ENCODE measurements at regions not wholly inside any gene's neighbourhood (a gene's known extent, or its start where the extent isn't known, plus 50 kb on each side); places are given as distances from the start of the nearest gene placed in this dataset.

DNA sequence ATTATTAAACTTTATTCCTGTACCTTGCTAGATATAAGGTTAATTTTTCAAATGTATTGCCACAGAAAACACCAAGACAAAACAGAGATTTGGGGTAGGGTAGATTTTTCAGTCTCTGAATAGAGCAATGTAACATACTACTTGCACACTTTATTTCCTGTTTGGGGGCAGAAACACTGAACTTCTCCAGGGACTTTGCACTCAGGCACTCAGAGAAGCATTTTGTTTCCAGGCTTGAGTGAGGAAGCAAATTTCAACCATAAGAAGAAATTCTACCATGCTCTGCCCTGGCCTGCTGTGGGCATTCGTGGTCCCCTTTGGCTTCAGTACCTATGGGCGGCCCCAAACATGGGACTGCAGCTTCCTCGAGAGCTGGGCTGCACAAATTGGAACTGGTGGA lies 399.1 kb downstream of the DAD1 start:
- H3K4me3 ChIP-seq (ENCODE audit: low read depth in 1 of 3, low read length in 3 of 3), result no peak overlapping the region
- no peaks in the 10 kb centered on the region for H3K9me3 ChIP-seq (ENCODE audit: control insufficient read depth in 4 of 4, low read length in 3 of 4)
- WGBS, result 88% methylated on average over 3 of the region's 3 CpGs
- TF ChIP-seq, protein P1, sequence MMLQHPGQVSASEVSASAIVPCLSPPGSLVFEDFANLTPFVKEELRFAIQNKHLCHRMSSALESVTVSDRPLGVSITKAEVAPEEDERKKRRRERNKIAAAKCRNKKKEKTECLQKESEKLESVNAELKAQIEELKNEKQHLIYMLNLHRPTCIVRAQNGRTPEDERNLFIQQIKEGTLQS (IDR thresholded peaks at IDR 0.05), result no peak
- TF ChIP-seq, protein P2, sequence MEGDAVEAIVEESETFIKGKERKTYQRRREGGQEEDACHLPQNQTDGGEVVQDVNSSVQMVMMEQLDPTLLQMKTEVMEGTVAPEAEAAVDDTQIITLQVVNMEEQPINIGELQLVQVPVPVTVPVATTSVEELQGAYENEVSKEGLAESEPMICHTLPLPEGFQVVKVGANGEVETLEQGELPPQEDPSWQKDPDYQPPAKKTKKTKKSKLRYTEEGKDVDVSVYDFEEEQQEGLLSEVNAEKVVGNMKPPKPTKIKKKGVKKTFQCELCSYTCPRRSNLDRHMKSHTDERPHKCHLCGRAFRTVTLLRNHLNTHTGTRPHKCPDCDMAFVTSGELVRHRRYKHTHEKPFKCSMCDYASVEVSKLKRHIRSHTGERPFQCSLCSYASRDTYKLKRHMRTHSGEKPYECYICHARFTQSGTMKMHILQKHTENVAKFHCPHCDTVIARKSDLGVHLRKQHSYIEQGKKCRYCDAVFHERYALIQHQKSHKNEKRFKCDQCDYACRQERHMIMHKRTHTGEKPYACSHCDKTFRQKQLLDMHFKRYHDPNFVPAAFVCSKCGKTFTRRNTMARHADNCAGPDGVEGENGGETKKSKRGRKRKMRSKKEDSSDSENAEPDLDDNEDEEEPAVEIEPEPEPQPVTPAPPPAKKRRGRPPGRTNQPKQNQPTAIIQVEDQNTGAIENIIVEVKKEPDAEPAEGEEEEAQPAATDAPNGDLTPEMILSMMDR (IDR thresholded peaks at IDR 0.05; ENCODE audit: low read depth, low read length, missing input control), result no peak
- no peak overlapping the region for H3K9ac ChIP-seq (ENCODE audit: low read depth in 1 of 2, low read length in 2 of 2)
- H3K27ac ChIP-seq (ENCODE audit: low read depth in 1 of 2, low read length in 2 of 2), result no peak overlapping the region
- H3K36me3 ChIP-seq (ENCODE audit: control insufficient read depth in 4 of 4, insufficient read depth in 3 of 4, low read depth in 1 of 4, low read length in 3 of 4), result no peaks in the 10 kb centered on the region
- H3K4me1 ChIP-seq (ENCODE audit: control insufficient read depth in 4 of 4, insufficient read depth in 4 of 4, low read length in 3 of 4), result peaks cover 0 to 3% (median 0%) of the 10 kb centered on the region in 4 donors
- no peak for DNase-seq (ENCODE audit: low spot score)
- H3K27me3 ChIP-seq (ENCODE audit: control insufficient read depth in 4 of 4, insufficient read depth in 4 of 4, low read length in 3 of 4), result no peaks in the 10 kb centered on the region

DNA sequence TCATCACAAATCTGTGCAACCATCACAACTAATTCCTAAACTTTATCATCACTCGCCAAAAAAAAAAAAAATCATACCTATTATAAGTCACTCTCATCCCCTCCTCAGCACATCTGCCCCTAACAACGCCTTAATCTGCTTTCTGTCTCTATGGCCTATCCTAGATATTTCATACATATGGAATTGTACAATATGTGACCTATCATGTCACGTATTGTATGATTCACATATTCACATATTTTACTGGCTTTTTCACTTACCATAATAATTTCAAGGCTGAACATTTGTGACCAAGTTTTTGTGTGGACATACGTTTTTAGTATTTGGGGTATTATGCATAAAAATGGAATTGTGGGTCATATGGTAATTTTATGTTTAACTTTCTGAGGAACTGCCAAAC lies 400.7 kb downstream of the DAD1 start:
- Histone ChIP-seq H3K4me3 (ENCODE audit: low read depth in 1 of 3, low read length in 3 of 3) (no peak overlapping the region), H3K36me3 (ENCODE audit: control insufficient read depth in 4 of 4, insufficient read depth in 3 of 4, low read depth in 1 of 4, low read length in 3 of 4) (no peaks in the 10 kb centered on the region), H3K27ac (ENCODE audit: low read depth in 1 of 2, low read length in 2 of 2) (no peak overlapping the region), H3K9me3 (ENCODE audit: control insufficient read depth in 4 of 4, low read length in 3 of 4) (no peaks in the 10 kb centered on the region), H3K27me3 (ENCODE audit: control insufficient read depth in 4 of 4, insufficient read depth in 4 of 4, low read length in 3 of 4) (no peaks in the 10 kb centered on the region), H3K9ac (ENCODE audit: low read depth in 1 of 2, low read length in 2 of 2) (no peak overlapping the region), H3K4me1 (ENCODE audit: control insufficient read depth in 4 of 4, insufficient read depth in 4 of 4, low read length in 3 of 4) (peaks cover 0 to 8% (median 2%) of the 10 kb centered on the region in 4 donors)
- no peak for TF ChIP-seq HNF4G (IDR thresholded peaks at IDR 0.05)
- TF ChIP-seq FOXA2 (IDR thresholded peaks at IDR 0.05), result no peak
- no peak for TF ChIP-seq SP1 (IDR thresholded peaks at IDR 0.05)
- TF ChIP-seq JUND (IDR thresholded peaks at IDR 0.05), result no peak
- no peak for TF ChIP-seq EGR1 (IDR thresholded peaks at IDR 0.05; ENCODE audit: low read depth in 2 of 2)
- no peak for TF ChIP-seq RXRA (IDR thresholded peaks at IDR 0.05)
- no peak for TF ChIP-seq YY1 (IDR thresholded peaks at IDR 0.05)
- no peak for TF ChIP-seq GABPA (IDR thresholded peaks at IDR 0.05 in 1 of 2, conservative IDR thresholded peaks at IDR 0.05 in 1 of 2)
- TF ChIP-seq, protein P3, sequence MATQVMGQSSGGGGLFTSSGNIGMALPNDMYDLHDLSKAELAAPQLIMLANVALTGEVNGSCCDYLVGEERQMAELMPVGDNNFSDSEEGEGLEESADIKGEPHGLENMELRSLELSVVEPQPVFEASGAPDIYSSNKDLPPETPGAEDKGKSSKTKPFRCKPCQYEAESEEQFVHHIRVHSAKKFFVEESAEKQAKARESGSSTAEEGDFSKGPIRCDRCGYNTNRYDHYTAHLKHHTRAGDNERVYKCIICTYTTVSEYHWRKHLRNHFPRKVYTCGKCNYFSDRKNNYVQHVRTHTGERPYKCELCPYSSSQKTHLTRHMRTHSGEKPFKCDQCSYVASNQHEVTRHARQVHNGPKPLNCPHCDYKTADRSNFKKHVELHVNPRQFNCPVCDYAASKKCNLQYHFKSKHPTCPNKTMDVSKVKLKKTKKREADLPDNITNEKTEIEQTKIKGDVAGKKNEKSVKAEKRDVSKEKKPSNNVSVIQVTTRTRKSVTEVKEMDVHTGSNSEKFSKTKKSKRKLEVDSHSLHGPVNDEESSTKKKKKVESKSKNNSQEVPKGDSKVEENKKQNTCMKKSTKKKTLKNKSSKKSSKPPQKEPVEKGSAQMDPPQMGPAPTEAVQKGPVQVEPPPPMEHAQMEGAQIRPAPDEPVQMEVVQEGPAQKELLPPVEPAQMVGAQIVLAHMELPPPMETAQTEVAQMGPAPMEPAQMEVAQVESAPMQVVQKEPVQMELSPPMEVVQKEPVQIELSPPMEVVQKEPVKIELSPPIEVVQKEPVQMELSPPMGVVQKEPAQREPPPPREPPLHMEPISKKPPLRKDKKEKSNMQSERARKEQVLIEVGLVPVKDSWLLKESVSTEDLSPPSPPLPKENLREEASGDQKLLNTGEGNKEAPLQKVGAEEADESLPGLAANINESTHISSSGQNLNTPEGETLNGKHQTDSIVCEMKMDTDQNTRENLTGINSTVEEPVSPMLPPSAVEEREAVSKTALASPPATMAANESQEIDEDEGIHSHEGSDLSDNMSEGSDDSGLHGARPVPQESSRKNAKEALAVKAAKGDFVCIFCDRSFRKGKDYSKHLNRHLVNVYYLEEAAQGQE (IDR thresholded peaks at IDR 0.05), result no peak
- TF ChIP-seq TAF1 (conservative IDR thresholded peaks at IDR 0.05), result no peak
- TF ChIP-seq, protein P4, sequence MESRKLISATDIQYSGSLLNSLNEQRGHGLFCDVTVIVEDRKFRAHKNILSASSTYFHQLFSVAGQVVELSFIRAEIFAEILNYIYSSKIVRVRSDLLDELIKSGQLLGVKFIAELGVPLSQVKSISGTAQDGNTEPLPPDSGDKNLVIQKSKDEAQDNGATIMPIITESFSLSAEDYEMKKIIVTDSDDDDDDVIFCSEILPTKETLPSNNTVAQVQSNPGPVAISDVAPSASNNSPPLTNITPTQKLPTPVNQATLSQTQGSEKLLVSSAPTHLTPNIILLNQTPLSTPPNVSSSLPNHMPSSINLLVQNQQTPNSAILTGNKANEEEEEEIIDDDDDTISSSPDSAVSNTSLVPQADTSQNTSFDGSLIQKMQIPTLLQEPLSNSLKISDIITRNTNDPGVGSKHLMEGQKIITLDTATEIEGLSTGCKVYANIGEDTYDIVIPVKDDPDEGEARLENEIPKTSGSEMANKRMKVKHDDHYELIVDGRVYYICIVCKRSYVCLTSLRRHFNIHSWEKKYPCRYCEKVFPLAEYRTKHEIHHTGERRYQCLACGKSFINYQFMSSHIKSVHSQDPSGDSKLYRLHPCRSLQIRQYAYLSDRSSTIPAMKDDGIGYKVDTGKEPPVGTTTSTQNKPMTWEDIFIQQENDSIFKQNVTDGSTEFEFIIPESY (IDR thresholded peaks at IDR 0.05), result no peak
- DNase-seq (ENCODE audit: low spot score), result no peak
- WGBS, result 84% methylated on average over 4 of the region's 4 CpGs

Measured in liver (tissue), 8 donors.